NCI-H82 (cell line): ENCODE measurements at regions not wholly inside any gene's neighbourhood (a gene's known extent, or its start where the extent isn't known, plus 50 kb on each side); places are given as distances from the start of the nearest gene placed in this dataset.
A peak's percentile ranks its signal among the peaks of the same experiment; 100 is the strongest.

Experiments used
- DNase-seq: peaks from one replicate; lab custom pipeline; 2025; lab: John Stamatoyannopoulos, UW

DNA sequence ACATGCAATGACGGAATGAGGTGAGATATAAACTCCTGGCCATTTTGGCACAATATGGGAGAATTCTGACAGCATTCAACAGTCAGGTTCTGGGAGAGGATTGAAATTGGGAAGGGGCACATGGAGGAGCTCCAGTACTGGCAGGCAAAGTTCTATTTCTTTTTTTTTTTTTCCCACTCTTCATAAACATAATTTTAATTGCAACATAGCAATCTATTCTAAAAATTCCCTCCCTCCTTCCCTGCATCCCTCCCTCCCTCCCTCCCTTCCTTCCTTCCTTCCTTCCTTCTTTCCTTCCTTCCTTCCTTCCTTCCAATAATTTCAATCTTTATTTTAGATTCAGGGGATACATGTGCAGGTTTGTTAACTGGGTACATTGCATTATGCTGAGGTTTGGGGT is 93.2 kb downstream of the PTCSC3 start:
- DNase-seq = no peak

DNA sequence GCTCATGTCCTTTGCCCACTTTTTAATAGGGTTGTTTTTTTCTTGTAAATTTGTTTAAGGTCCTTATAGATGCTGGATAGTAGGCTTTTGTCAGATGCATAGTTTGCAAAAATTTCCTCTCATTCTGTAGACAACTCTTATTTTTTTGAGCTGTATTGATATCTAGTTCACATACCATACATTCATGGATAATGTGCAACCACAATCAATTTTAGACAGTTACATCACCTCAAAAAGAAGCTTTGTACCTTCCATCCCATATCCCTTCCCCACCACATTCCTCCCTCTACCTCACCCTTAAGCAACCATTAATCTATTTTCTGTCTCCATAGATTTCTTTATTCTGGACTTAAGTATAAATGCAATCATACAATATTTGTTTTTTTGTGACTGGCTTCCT is 98.4 kb downstream of the PTCSC3 start:
- no peak for DNase-seq

GRCh38 chr14:36076197-36076596 is 100.3 kb downstream of the PTCSC3 start:
- DNase-seq = no peak

GRCh38 chr14:36075203-36075602 is 101.3 kb downstream of the PTCSC3 start:
- DNase-seq = no peak

DNA sequence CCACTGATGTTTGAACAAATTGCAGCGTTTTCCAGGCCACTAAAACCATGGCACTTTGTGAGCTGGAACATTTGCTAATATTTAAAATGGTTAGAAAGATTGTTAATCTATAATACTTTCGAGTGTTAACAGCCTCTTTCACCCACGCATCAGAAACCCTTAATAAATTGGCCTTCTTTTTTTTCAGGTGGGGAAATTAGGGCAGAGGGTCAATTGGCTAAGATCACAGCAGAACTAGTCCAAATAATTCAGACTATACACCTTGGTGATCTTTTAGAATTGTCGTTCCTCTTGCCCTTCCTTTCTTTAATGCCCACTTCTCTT is 105.8 kb downstream of the PTCSC3 start:
- no peak for DNase-seq

- DNase-seq = peak; percentile 76
Measured at GRCh38 chr14:36070031-36070719, 106.3 kb downstream of the PTCSC3 start.

DNA sequence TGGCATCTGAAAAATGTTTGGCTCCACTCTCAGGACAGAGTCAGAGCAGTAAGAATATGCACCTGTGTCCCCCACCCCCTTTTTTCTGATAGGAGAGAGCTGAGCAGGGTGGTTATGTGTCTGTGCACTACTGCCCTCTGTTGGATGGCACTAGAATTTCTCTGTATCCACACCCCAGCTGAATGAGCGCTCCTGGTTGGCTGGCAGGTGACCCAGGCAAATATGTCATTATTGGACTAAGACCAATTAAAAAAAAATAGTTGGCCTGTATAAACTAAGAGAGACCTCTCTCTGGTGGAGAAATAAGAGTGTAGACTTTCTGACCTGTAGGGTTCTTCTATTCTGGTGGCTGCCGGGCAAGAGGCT is 107.0 kb downstream of the PTCSC3 start:
- peak; percentile 71 for DNase-seq

DNA sequence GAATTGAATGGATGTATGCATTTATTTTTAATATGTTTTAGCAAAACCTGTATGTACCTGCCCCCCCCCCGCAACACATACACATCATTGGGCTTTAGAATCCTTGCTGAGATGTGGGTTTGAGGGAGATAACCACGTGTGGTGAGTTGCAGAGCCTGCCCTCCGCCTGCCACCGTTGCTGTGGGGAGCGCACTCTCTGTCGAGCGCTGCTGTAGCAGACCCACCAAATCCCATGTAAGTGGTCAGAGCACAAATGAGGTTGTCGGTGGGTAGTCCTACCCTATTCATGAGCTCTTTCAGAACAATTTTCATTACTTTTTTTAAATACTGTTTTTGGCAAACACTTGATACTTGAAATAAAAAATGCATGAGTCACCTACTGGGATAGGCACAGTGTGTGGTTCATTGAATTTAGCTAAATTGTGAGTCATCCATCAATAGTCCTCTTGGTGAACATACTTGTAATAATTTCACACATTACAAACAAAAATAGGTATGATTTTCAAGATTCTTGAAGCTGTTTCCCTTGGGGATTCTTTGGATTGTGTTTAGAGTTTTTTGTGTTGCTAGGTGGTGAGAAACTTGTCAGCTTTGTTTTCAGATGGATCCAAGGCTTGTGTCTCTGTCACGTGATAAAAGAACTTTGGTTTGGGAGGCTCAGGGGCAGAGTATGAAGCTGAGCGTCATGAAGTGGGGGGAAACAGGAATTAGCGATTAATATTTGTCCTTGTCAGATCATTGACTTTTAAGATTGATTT is 107.6 kb downstream of the PTCSC3 start:
- DNase-seq = peak; percentile 28

DNA sequence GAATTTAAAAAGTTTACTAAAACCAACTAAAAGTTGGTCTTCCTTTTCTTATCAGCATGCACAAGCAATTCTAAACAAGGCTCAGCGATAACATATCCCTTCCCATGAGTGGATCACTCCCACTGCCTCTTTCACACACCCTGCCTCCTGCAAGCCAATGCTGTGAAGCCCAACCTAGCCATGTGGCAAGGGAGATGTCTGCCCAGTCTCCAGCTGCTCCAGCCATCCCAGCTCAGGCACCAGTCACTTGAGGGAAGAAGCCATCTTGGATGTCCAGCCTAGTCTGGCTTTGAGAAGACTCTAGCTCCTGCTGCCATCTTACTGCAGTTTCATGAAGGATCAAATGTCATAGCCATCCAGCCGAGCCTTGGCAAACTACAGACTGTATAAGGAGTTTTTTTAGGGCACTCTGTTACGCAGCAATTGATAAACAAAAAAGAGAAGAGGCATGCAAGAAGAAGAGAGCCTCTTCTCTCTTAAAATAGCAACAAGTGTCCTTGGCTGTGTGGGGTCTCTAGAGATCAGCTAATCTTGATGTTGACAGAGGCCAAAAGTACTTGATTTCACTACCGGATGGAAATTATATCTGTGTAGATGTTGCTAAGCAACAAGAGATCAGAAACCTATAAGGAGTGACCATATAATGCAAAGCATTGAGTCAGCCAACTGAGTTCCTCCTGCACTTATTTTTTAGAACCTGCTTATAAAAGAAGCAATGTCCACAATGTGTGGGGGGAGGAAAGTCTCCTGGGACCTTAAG is 108.9 kb downstream of the PTCSC3 start:
- DNase-seq = no peak

DNA sequence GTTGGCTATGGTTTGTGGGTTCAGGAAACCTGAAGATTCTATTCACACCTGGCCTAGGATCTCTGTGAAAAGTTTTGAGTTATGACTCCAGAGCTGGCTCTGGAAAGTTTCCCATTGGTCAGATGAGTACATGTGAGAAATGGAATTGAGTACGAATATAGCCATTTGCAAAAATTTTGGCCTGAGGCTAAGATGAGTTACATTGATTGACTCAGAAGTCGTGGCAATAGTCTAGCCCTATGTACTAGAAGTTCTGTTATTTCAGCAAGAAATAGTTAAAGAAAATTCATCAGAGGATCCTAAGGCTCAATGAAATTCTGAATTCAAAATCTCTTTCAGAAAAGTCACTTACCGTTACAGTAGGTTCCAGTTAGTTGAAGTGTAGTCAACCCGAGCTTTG is 109.9 kb downstream of the PTCSC3 start:
- no peak for DNase-seq

GRCh38 chr14:36065831-36066230 is 110.7 kb downstream of the PTCSC3 start:
- no peak for DNase-seq

GRCh38 chr14:36059531-36059930 is 117.0 kb downstream of the PTCSC3 start:
- DNase-seq = no peak

DNA sequence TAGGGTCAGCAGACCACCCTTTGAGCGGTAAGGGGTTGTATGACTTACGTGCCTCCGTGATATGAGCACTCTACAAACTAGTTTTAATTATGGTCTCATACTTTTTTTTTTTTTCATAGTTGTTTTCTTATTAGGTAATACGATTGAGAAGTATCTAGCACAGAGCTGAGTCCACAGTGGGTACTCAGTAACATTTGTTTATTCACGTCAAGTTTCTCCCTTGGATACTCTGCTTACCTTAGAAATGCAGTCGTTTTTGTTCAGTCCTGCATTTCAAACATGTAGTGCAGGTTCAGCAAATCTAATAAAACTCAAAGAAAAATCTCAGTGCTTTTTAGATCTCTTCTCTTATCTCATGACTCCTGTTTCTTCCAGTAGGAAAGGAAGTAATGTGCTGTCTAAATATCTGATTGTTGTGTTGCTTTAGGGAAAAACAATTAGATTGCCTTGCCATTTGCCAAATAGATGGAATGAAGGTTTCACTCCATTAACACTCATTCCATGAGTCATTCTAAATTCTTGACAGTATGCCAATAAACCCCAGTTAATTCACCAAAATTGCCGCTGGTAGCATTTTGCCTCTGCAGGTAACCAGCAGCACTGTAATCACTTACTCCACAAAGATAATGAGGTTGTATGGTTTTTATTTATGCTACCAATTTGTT is 118.9 kb downstream of the PTCSC3 start:
- no peak for DNase-seq

DNA sequence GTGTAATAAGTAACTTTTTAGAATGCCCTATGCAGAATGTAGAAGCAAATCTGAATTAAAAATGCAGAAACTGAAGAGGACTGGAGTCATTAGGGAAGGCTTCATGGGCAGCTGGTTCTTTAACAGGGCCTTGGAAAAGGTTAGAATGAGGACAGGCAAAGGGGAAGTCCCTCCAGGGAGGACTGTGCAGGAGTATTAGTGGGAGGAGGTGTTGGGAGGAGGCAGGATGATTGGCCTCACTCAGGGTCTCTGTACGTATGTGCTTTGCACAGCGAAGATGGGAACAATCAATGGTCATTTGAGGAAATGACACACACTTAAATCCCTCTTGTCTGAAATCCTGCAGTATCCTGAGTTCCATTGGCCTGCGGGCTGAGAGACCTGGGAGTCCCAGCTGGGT is 119.7 kb downstream of the PTCSC3 start:
- DNase-seq = no peak

GRCh38 chr14:36055681-36056225 is 120.8 kb downstream of the PTCSC3 start:
- DNase-seq = no peak

GRCh38 chr14:36055052-36055378 is 121.5 kb downstream of the PTCSC3 start:
- DNase-seq = no peak

DNA sequence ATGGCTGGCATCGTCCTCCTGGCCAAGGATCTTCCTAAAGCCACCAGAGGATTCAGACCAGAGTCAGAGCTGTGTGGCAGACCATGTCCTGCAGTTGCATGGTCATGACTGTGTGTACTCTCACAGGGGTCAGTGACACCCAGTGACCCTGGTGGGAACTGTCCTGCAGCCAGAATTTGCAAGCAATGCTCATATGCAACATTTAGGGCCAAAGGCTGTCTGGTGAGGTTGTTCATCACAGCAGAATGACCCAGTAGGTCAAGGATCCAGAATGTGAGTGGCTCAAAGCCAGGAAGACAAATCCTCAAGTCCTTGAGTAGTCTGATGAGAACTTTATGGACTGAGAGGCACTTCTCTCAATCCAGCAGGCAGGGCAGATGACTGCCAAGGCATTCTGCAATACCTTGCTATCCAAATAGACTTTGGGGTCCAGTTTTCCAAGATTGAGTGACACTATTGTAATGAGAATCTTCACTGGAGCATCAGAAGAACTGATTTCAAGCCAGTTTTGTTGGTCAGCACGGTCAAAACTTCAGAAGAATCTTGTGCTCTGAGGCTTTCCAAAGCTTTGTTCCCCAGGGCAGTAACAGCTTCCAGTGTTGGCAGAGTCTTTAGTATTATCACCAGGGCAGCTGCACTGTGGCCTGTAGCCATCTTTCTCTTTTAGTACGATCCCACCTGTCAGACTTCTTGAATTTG is 122.0 kb downstream of the PTCSC3 start:
- DNase-seq = no peak

DNA sequence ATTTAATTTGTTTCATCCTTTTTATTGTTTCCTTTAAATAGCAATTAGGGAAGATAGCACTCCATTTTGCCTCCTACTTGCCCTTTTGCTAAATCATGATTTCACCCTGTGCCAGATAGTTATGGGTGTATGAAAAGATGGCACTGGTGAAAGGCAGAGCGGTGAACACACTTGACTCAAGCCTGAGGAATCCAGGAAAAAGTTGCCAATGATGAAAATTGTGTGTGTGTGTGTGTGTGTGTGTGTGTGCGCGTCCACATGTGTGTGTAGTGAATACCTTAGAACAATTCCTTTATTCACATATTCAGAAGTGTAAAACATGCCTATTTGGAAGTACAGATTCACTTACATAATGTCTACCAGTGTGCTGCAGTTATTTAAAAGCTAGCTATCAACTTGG is 123.8 kb downstream of the PTCSC3 start:
- no peak for DNase-seq

DNA sequence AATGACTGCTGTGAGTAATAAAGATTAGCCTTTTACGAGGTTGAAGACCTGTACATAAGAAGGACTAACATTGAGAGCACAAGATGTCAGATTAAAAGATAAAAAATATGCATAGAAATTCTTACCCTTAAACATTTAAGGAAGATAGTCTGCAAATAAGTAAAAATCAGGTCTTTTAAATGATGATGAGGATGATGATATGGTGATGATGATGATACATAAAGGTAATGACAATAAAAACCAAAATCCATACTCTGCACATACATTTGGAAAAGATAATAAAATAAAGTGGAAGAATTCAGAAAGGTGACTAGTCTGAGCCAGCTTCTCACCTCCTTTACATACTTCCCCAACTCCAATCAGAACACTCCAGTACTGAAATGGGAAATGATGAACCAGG is 124.5 kb downstream of the PTCSC3 start:
- no peak for DNase-seq

DNA sequence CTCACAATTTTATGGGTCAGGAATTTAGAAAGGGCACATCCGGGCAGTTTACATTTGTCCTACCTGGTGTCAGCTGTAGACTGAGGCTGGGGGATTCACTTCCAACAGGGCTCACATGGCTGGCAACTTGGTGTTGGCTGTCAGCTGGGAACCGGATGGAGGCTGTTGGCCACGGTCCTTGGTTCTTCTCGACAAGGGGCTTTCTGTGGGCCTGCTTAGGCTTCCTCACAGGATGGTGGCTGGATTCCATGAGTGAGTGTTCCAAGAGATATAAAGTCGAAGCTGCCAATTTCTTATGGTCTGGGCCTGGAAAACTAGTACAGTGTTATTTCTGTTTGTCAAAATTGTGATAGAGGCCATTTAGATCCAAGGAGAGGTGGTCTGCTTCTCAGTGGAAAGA is 127.9 kb downstream of the PTCSC3 start:
- DNase-seq = no peak

DNA sequence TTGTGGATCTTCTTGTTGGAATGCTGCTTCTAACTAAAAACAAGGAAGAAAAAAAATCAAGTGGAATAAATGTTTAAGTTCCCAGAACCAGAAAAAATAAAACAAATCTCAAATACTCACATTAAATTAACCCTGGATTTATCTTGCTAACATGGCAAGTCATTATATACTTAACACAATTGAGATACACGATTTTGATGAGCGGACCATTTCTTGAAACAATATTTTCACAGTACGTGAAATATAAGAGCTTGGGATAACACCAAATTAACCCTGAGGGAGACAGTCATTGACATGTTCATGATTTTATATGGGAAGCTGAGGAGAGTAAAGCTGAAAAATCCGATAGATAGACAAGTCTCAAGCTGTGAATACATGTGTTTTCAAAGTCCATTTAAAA is 128.6 kb downstream of the PTCSC3 start:
- no peak for DNase-seq

DNA sequence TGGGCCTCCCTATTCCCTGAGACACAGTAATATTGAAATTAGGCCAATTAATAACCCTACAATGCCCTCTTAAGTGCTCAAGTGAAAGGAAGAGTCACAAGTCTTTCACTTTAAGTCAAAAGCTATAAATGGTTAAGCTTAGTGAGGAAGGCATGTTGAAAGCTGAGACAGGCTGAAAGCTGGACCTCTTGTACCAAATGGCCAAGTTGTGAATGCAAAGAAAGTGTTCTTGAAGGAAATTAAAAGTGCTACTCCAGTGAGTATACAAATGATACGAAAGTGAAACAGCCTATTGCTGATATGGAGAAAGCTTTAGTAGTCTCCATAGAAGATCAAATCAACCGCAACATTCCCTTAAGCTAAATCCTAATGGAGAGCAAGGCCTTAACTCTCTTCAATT is 140.8 kb downstream of the PTCSC3 start:
- no peak for DNase-seq
